IMR-90 (cell line): ENCODE measurements at regions not wholly inside any gene's neighbourhood (a gene's known extent, or its start where the extent isn't known, plus 50 kb on each side); places are given as distances from the start of the nearest gene placed in this dataset.

ENCODE experiments used
- ATAC-seq: fragments of 200-7000 bp; cut with Tn5 transposase; 2 replicates; pipeline ENCODE4 v1.9.1; 2020; ENCODE audit warnings: low read depth, mild to moderate bottlenecking, moderate library complexity
- BruUV-seq: library from RNA; stranded (reverse); fragments of 400-500 nt; replicated peaks from 2 replicates; lab custom pipeline; 2021; lab: Mats Ljungman, UMichigan
- CTCF ChIA-PET: fragments of 300-600 bp; formaldehyde crosslinking; extraction: SDS; loops from one replicate; lab custom pipeline; 2021; ENCODE audit warnings: antibody characterized with exemption; lab: Yijun Ruan, JAX
- POLR2A ChIA-PET: fragments of 300-600 bp; sonication (Branson Sonifier 250); formaldehyde crosslinking; loops from one replicate; lab custom pipeline; 2022; ENCODE audit warnings: antibody characterized with exemption; ENCODE audit not compliant: unreplicated experiment; lab: Charles Lee
- DNase-seq: peaks from one replicate; pipeline ENCODE4 v3.0.0; 2013
- H2AFZ ChIP-seq: replicated peaks from 2 replicates; pipeline ENCODE3; 2013; ENCODE audit warnings: low read length, mild to moderate bottlenecking; ENCODE audit not compliant: poor library complexity
- H2AK5ac ChIP-seq: 2 replicates; pipeline ENCODE4 v1.6.1; 2013; ENCODE audit warnings: low read depth, low read length, inconsistent platforms
- H2AK9ac ChIP-seq: replicated peaks from 2 replicates; pipeline ENCODE3; 2013; ENCODE audit warnings: mild to moderate bottlenecking, low read depth, low read length, moderate library complexity; ENCODE audit not compliant: poor library complexity
- H2BK120ac ChIP-seq: 2 replicates; pipeline ENCODE4 v1.6.1; 2013; ENCODE audit warnings: low read depth, low read length, inconsistent platforms
- H2BK15ac ChIP-seq: 3 replicates; pipeline ENCODE4 v1.6.1; 2013; ENCODE audit warnings: low read depth, low read length, inconsistent platforms
- H2BK20ac ChIP-seq: 2 replicates; pipeline ENCODE4 v1.6.1; 2013; ENCODE audit warnings: low read depth, mild to moderate bottlenecking, inconsistent platforms, low read length, moderate library complexity
- H2BK5ac ChIP-seq: 2 replicates; pipeline ENCODE4 v1.6.1; 2013; ENCODE audit warnings: mild to moderate bottlenecking, low read depth, low read length, inconsistent platforms; ENCODE audit not compliant: poor library complexity, severe bottlenecking
- H3K14ac ChIP-seq: replicated peaks from 2 replicates; pipeline ENCODE4 v1.6.1; 2013; ENCODE audit warnings: low read depth, low read length, inconsistent platforms
- H3K18ac ChIP-seq: 2 replicates; pipeline ENCODE4 v1.6.1; 2013; ENCODE audit warnings: low read depth, low read length, control low read depth
- H3K23ac ChIP-seq: 2 replicates; pipeline ENCODE4 v1.6.1; 2013; ENCODE audit warnings: low read depth, low read length, inconsistent platforms
- H3K27ac ChIP-seq: 2 replicates; pipeline ENCODE4 v1.5.1; 2013; ENCODE audit warnings: mild to moderate bottlenecking, control low read depth, low read length; ENCODE audit not compliant: insufficient read depth
- H3K27me3 ChIP-seq: 2 replicates; pipeline ENCODE4 v1.6.1; 2013; ENCODE audit warnings: low read length; ENCODE audit not compliant: control insufficient read depth, insufficient read depth
- H3K36me3 ChIP-seq: 2 replicates; pipeline ENCODE4 v1.6.1; 2013; ENCODE audit warnings: low read length, mixed read lengths; ENCODE audit not compliant: control insufficient read depth, insufficient read depth
- H3K4ac ChIP-seq: 2 replicates; pipeline ENCODE4 v1.6.1; 2013; ENCODE audit warnings: low read depth, low read length, inconsistent platforms
- H3K4me1 ChIP-seq: 2 replicates; pipeline ENCODE4 v1.6.1; 2013; ENCODE audit warnings: low read length, mixed read lengths; ENCODE audit not compliant: control insufficient read depth, insufficient read depth
- H3K4me2 ChIP-seq: 2 replicates; pipeline ENCODE4 v1.6.1; 2013; ENCODE audit warnings: low read depth, mild to moderate bottlenecking, control low read depth, low read length, moderate library complexity
- H3K4me3 ChIP-seq: 2 replicates; pipeline ENCODE4 v1.5.1; 2013; ENCODE audit warnings: low read depth, mild to moderate bottlenecking, control low read depth, low read length, moderate library complexity; ENCODE audit not compliant: insufficient read depth
- H3K56ac ChIP-seq: 2 replicates; pipeline ENCODE4 v1.6.1; 2013; ENCODE audit warnings: low read length, inconsistent platforms; ENCODE audit not compliant: insufficient read depth; ENCODE audit errors: extremely low read depth
- H3K79me1 ChIP-seq, 2 experiments: 2 replicates each; pipeline ENCODE4 v1.6.1; 2013; ENCODE audit warnings: low read length in 2 of 2, inconsistent platforms in 1 of 2, low read depth in 1 of 2
- H3K9ac ChIP-seq: 2 replicates; pipeline ENCODE4 v1.6.1; 2013; ENCODE audit warnings: low read depth, low read length, control low read depth
- H3K9me1 ChIP-seq: 2 replicates; pipeline ENCODE4 v1.6.1; 2013; ENCODE audit warnings: low read length, inconsistent platforms; ENCODE audit not compliant: insufficient read depth
- H3K9me3 ChIP-seq: 2 replicates; pipeline ENCODE4 v1.6.1; 2013; ENCODE audit warnings: low read length; ENCODE audit not compliant: control insufficient read depth, insufficient read depth
- H4K20me1 ChIP-seq: 2 replicates; pipeline ENCODE4 v1.6.1; 2013; ENCODE audit warnings: low read length, inconsistent platforms; ENCODE audit not compliant: insufficient read depth
- H4K5ac ChIP-seq: 2 replicates; pipeline ENCODE4 v1.6.1; 2013; ENCODE audit warnings: mild to moderate bottlenecking, low read depth, low read length, control low read depth
- H4K8ac ChIP-seq, 2 experiments: 2 replicates each; pipeline ENCODE4 v1.6.1; 2013; ENCODE audit warnings: low read depth in 2 of 2, low read length in 2 of 2, control low read depth in 1 of 2, inconsistent platforms in 1 of 2
- H4K91ac ChIP-seq: 2 replicates; pipeline ENCODE4 v1.6.1; 2013; ENCODE audit warnings: low read depth, low read length, inconsistent platforms; ENCODE audit not compliant: insufficient read depth
- BHLHE40 ChIP-seq: fragments of 150-350 bp; IDR thresholded peaks from 2 replicates; pipeline ENCODE4 v1.6.1; 2016; ENCODE audit warnings: mild to moderate bottlenecking, low read depth, low read length
- CEBPB ChIP-seq: IDR thresholded peaks from 2 replicates; pipeline ENCODE4 v1.6.1; 2012; ENCODE audit warnings: low read depth, low read length, improper control_type of control experiment
- CTCF ChIP-seq: conservative IDR thresholded peaks from 2 replicates; pipeline ENCODE4 v1.5.1; 2012; ENCODE audit warnings: mild to moderate bottlenecking, low read depth, low read length, improper control_type of control experiment
- ELK1 ChIP-seq: fragments of 150-350 bp; IDR thresholded peaks from 2 replicates; pipeline ENCODE4 v1.6.1; 2016; ENCODE audit warnings: low read depth, mild to moderate bottlenecking, low read length, moderate library complexity, borderline replicate concordance
- FOS ChIP-seq: fragments of 150-350 bp; IDR thresholded peaks from 2 replicates; pipeline ENCODE4 v1.6.1; 2016; ENCODE audit warnings: low read depth, low read length
- NFE2L2 ChIP-seq: fragments of 150-350 bp; IDR thresholded peaks from 2 replicates; pipeline ENCODE4 v1.6.1; 2016; ENCODE audit warnings: low read depth, mild to moderate bottlenecking, low read length
- RAD21 ChIP-seq: IDR thresholded peaks from 2 replicates; pipeline ENCODE4 v1.6.1; 2012; ENCODE audit warnings: low read length, improper control_type of control experiment
- RCOR1 ChIP-seq: IDR thresholded peaks from 2 replicates; pipeline ENCODE4 v1.6.1; 2012; ENCODE audit warnings: mild to moderate bottlenecking, low read length, improper control_type of control experiment; ENCODE audit not compliant: insufficient replicate concordance
- RFX5 ChIP-seq: IDR thresholded peaks from 2 replicates; pipeline ENCODE4 v1.8.0; 2012; ENCODE audit warnings: low read depth, mild to moderate bottlenecking, low read length, moderate library complexity
- USF2 ChIP-seq: fragments of 150-350 bp; IDR thresholded peaks from 2 replicates; pipeline ENCODE4 v1.6.1; 2017; ENCODE audit warnings: mild to moderate bottlenecking, antibody characterized with exemption, low read length, low read depth
- WGBS, 2 experiments: methylation state at CpG; one replicate each; pipeline versions ENCODE4 v1.1.5 to v1.1.7; 2013; ENCODE audit warnings: missing lambda C conversion rate in 2 of 2; ENCODE audit not compliant: insufficient read length in 1 of 2; ENCODE audit errors: extremely low coverage in 2 of 2; 5-methylcytosine and 5-hydroxymethylcytosine counted together
- dilution Hi-C: fragments of 300-500 bp; cut with HindIII; formaldehyde crosslinking; loops from one replicate; pipeline ENCODE4 v1.14.3; 2018; ENCODE audit warnings: low sequenced_read_pairs; ENCODE audit not compliant: unreplicated experiment
- in situ Hi-C: fragments of 300-500 bp; cut with MboI; formaldehyde crosslinking; loops from 3 replicates; pipeline ENCODE4 v1.14.3; 2019; ENCODE audit warnings: low sequenced_read_pairs, inconsistent platforms, mixed read lengths
- intact Hi-C: fragments of 100-400 bp; cut with micrococcal nuclease; formaldehyde crosslinking; loops from 2 replicates; pipeline ENCODE4 v1.10.0; 2022

DNA sequence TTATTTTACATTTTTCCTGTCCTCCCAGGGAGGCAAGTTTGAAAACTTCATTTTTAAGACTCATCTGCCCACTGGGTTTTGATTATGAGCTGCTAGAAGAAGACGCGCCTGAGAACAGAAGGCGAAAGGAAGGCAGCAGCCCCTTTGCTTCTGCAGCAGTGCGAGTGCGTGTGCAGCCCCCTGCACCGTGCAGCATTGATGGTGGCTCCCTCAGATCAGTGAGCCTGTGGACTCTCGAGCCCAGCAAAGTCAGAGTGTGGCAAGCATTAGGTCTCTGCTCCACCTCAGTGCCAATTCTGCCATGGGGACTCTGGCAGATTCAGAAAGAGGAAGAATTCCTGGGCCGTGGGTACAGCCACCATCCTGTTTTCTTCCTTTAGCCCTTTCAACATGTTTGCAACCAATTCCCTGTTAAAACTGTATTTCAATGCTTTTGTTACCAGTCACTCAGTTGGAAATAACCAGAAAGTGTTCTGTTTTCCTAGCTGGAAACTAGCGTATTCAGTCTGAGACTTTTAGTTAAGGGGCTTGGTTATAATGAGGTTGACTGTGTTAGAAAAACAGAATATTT is 134.8 kb upstream of the OGFRL1 start:
- dilution Hi-C loops (no loop called here), in situ Hi-C loops (no loop called here), intact Hi-C loops (no loop called here)
- ChIA-PET CTCF (no interaction called here), POLR2A (no interaction called here)
- no peak overlapping the region for H2BK5ac ChIP-seq
- H3K9me1 ChIP-seq = no peaks in the 10 kb centered on the region
- WGBS, 2 experiments = no CpG with 5 or more reads among the region's 9 CpGs
- no peak overlapping the region for H3K14ac ChIP-seq
- H3K4ac ChIP-seq = no peak overlapping the region
- H3K56ac ChIP-seq = no peak overlapping the region
- H3K23ac ChIP-seq = no peak overlapping the region
- H3K9me3 ChIP-seq = no peaks in the 10 kb centered on the region
- no peak overlapping the region for H2AFZ ChIP-seq
- H3K4me3 ChIP-seq = no peak overlapping the region
- no peaks in the 10 kb centered on the region for H3K4me1 ChIP-seq
- H3K9ac ChIP-seq = no peak overlapping the region
- DNase-seq (no peak), ATAC-seq (no peak)
- no peak overlapping the region for H3K27ac ChIP-seq
- no peak overlapping the region for H3K18ac ChIP-seq
- no peaks in the 10 kb centered on the region for H4K20me1 ChIP-seq
- no peaks in the 10 kb centered on the region for H3K79me1 ChIP-seq
- BruUV-seq = no TSS peak
- no peak overlapping the region for H3K4me2 ChIP-seq
- H3K27me3 ChIP-seq = peaks cover 4% of the 10 kb centered on the region
- H4K5ac ChIP-seq = no peak overlapping the region
- H2BK15ac ChIP-seq = no peak overlapping the region
- H2BK20ac ChIP-seq = no peak overlapping the region
- TF ChIP-seq CEBPB (no peak), NFE2L2 (no peak), RAD21 (no peak), BHLHE40 (no peak), FOS (no peak), USF2 (no peak), RCOR1 (no peak), CTCF (no peak), ELK1 (no peak), RFX5 (no peak)
- H2AK5ac ChIP-seq = no peak overlapping the region
- H2AK9ac ChIP-seq = no peak overlapping the region
- no peak overlapping the region for H4K91ac ChIP-seq
- no peak overlapping the region for H2BK120ac ChIP-seq
- no peak overlapping the region for H4K8ac ChIP-seq
- no peaks in the 10 kb centered on the region for H3K36me3 ChIP-seq
